ENCODE measurements at regions not wholly inside any gene's neighbourhood (a gene's known extent, or its start where the extent isn't known, plus 50 kb on each side); places are given as distances from the start of the nearest gene placed in this dataset.

DNA sequence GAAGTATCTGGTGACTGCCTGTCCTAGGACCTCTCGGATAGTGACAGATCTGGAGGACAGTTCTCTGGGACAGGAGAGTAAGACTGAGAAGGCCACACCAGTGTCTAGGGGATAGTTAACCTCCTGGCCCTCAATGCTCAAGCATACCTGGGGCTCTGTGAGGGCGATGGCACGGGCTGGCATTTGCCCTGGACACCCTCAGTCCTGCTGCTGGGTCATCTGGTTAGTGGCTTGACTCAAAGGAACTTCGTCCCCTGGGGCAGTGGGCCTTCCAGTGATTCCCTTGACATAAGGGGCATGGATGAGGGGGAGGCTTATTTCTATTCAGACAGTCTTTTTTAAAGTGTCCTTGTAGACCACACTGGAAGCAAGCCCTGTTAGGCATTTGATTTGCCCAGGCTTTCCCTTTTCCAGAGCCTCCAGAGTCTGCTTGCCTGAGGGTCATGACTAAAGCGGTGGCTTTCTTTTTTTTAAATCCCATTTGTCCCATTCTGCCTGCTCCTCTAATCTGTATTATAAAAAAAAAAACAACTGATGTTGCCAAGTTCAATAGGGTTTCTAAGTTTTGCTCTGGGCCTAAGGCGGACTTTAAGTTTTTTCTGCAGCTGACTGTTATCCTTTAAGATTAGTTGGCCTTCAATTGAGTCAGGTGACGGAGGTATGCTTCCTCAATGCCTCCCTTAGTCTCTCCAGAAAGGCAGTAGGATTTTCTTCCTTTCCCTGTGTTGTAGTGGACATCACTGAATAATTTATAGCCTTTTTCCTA is 2083.5 kb upstream of the C9orf72 start:
- Mint-ChIP-seq H3K27ac (no peak overlapping the region), H3K9me3 (peaks cover 10% of the 10 kb centered on the region), H3K36me3 (ENCODE audit: low read depth) (no peaks in the 10 kb centered on the region), H3K27me3 (no peaks in the 10 kb centered on the region), H3K4me3 (no peak overlapping the region), H3K4me1 (ENCODE audit: low read depth) (no peaks in the 10 kb centered on the region)
- DNase-seq = no peak

DNA sequence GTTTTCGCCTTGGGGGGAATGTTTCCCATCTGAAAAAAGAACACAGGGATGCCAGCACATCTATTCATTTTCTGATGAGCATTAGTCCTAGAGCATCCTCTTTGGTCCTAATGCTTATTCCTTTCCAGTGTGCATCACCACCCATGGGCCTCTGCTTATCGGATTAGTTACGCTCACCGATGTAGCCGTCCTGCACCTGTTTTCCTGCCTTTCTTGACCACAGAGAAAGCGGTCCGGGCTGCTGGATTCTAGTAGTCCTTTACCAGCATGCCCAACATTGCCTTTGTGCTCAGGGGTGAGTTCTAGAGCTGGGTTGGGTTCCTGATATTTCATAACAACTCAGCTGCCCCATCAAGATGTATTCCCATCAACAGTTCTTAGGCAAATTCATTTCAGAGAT is 2084.5 kb upstream of the C9orf72 start:
- no peak overlapping the region for H3K4me3 Mint-ChIP-seq
- DNase-seq = no peak
- H3K27ac Mint-ChIP-seq = no peak overlapping the region
- peaks cover 10% of the 10 kb centered on the region for H3K9me3 Mint-ChIP-seq
- H3K4me1 Mint-ChIP-seq (ENCODE audit: low read depth) = no peaks in the 10 kb centered on the region
- no peaks in the 10 kb centered on the region for H3K27me3 Mint-ChIP-seq
- H3K36me3 Mint-ChIP-seq (ENCODE audit: low read depth) = no peaks in the 10 kb centered on the region

DNA sequence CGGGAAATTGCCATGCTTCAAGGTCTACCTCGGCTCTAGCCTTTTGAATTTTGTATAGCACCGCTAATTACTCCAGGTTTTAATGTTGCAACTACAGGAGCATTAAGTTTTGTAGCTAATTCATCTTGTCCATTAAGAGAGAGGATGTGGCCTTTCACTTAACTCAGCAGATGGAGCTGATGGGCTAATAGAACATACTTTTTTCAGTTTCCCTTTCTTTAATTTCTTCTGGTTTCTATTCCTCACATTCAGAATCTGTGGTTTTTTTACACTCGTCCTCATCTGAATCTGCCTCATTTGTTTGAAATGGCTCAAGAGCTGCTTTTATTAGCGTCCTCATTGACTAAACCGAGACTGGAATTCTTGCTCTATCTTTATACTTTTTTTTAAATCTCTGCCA is 2085.7 kb upstream of the C9orf72 start:
- no peaks in the 10 kb centered on the region for H3K36me3 Mint-ChIP-seq (ENCODE audit: low read depth)
- no peak overlapping the region for H3K4me3 Mint-ChIP-seq
- no peak overlapping the region for H3K27ac Mint-ChIP-seq
- DNase-seq = no peak
- H3K9me3 Mint-ChIP-seq = peaks cover 10% of the 10 kb centered on the region
- H3K27me3 Mint-ChIP-seq = no peaks in the 10 kb centered on the region
- H3K4me1 Mint-ChIP-seq (ENCODE audit: low read depth) = no peaks in the 10 kb centered on the region

DNA sequence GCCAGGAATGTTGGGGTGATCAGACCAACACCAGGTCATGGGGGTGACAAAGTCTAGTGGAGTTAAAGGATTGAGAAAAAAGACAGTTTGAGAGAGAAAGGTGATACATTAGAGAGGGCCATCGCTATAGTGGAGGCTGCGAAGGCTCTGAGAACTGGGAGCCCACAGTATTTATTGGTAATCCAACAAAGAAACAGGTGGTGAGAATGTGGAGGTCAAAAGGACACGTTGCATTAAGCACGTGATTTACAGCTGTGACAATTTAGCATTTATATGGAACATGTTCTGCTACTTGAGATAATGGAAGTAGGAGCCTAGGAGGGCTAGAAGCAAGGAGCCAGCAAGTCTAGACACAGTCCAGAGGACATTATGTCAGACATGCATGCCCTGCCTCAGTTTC is 2086.5 kb upstream of the C9orf72 start:
- Mint-ChIP-seq H3K27me3 (no peaks in the 10 kb centered on the region), H3K4me3 (no peak overlapping the region), H3K4me1 (ENCODE audit: low read depth) (no peaks in the 10 kb centered on the region), H3K36me3 (ENCODE audit: low read depth) (no peaks in the 10 kb centered on the region), H3K27ac (no peak overlapping the region), H3K9me3 (peaks cover 12% of the 10 kb centered on the region)
- no peak for DNase-seq

DNA sequence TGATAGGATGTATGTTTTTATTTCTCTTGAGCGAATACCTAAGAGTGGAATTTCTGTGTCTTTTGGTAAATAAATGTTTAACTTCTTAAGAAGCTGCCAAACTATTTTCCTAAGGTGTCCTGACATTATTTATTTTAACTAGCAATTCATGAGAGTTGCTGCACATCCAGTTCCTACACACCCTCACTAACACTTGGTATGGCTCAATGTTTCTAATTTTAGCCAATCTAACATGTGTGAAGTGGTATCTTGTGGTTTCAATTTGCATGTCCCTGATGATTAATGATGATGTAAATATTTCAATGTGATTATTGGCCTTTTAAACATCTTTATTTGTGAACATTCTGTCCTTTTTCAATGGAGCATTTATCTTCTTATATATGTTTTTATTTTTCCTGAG is 2095.5 kb upstream of the C9orf72 start:
- Mint-ChIP-seq H3K36me3 (ENCODE audit: low read depth) (no peaks in the 10 kb centered on the region), H3K4me3 (no peak overlapping the region), H3K27ac (no peak overlapping the region), H3K27me3 (no peaks in the 10 kb centered on the region), H3K9me3 (peaks cover 6% of the 10 kb centered on the region), H3K4me1 (ENCODE audit: low read depth) (no peaks in the 10 kb centered on the region)
- no peak for DNase-seq

DNA sequence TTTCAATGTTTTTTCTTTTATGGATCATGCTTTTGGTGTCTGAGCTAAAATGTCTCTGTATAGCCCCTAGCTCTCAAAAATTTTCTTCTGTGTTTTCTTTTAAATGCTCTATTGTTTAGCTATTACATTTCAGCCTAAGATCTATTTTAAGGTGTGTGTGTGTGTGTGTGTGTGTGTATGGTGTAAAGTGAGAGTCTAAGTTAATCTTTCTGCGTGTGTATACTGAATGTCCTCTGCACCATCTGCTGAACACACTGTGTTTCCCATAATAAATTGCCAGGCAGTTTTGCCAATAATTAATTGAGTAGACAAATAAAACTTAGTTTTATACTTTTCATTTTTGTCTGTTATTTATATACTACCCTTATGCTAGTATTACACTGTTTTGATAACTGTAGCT is 2096.3 kb upstream of the C9orf72 start:
- DNase-seq = no peak
- Mint-ChIP-seq H3K9me3 (peaks cover 4% of the 10 kb centered on the region), H3K4me1 (ENCODE audit: low read depth) (no peaks in the 10 kb centered on the region), H3K27ac (no peak overlapping the region), H3K4me3 (no peak overlapping the region), H3K27me3 (no peaks in the 10 kb centered on the region), H3K36me3 (ENCODE audit: low read depth) (no peaks in the 10 kb centered on the region)

DNA sequence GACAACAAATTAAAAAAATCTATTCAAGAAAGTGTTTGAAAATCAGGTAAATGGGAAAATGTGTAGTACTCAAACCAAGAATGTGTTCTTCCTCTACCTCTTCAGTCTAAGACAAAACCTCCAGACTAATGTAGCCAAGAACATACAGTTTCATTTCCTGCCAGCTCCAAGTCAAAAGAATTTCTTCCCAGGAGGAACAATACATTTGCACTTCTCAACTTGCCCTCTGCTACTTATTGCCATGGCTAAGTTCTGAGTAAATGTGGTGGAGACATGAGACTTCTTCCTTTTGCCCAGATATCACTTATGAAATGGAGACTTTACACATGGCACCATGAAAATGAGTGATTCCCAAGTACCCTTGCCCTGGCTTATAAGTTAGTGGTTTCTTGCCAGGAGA is 2112.2 kb upstream of the C9orf72 start:
- Mint-ChIP-seq H3K27me3 (no peaks in the 10 kb centered on the region), H3K4me1 (ENCODE audit: low read depth) (no peaks in the 10 kb centered on the region), H3K27ac (no peak overlapping the region), H3K4me3 (no peak overlapping the region), H3K9me3 (peaks cover 12% of the 10 kb centered on the region), H3K36me3 (ENCODE audit: low read depth) (no peaks in the 10 kb centered on the region)
- no peak for DNase-seq

DNA sequence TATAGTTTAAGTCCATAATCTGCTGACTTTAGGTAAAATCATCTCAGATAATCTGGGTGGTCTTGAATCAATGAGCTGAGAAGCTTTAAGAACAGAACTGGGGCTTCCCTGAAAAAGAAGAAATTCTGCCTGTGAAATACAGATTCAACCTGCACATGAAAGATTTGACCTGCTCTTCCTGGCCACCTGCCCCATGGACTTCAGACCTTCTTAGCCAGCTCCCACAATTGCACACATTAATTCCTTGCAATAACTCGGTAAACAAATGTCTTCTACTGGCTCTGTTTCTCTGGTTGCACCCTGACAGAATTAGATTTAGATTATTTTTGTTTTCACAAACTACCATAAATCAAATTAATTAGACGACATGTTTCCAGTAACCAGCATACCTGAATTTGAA is 2117.9 kb upstream of the C9orf72 start:
- Mint-ChIP-seq H3K4me1 (ENCODE audit: low read depth) (no peaks in the 10 kb centered on the region), H3K27me3 (no peaks in the 10 kb centered on the region), H3K9me3 (peaks cover 12% of the 10 kb centered on the region), H3K27ac (no peak overlapping the region), H3K36me3 (ENCODE audit: low read depth) (no peaks in the 10 kb centered on the region), H3K4me3 (no peak overlapping the region)
- DNase-seq = no peak

DNA sequence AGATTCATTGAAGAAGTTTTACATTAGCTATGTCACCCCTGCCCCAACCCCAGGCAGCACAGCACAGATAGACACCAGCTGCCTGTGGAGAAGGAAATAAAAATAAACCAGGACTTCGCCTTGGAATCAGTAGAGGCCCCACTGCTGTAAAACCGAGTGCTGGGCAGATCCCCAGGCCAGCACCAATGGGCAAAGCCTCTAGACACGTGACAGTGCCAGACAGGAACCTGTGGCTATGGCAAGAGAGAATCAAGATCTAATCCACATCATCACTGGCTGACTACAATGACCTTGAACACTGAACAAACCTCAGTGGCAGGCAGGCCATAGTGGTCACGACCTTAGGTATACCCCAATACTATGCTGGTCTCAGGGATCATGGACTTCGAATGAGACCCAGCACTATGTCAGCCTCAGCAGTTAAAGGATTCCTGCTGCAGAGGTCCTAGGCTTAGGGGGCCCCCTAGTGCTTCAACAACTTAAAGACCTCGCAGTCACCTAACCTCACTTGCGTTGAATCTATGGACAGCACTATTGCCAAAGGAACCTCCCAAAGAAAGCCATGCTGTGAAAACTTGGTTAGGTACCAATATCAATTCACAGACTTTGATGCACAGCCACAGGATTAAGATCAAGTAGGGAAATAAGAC is 2118.6 kb upstream of the C9orf72 start:
- H3K27ac Mint-ChIP-seq = no peak overlapping the region
- H3K36me3 Mint-ChIP-seq (ENCODE audit: low read depth) = no peaks in the 10 kb centered on the region
- no peaks in the 10 kb centered on the region for H3K27me3 Mint-ChIP-seq
- H3K4me1 Mint-ChIP-seq (ENCODE audit: low read depth) = no peaks in the 10 kb centered on the region
- no peak for DNase-seq
- H3K9me3 Mint-ChIP-seq = peaks cover 12% of the 10 kb centered on the region
- no peak overlapping the region for H3K4me3 Mint-ChIP-seq

DNA sequence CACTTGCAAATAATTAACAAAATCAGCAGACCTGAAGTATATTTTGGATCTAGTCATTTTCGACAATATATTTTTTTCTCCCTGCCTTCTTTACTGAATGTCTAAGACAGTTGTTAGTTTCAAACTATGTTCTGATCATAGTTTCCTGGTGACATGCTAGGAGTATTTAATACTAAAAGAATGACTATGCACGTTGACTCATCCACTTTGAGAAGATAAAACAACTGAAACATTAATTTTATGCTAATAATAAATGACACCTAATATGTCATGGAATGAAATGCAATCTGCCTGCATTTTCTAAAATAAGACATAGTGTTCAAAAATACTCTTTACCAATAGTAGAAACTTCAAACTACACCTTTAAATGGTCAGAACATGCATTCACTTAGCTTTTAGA is 2123.7 kb upstream of the C9orf72 start:
- H3K9me3 Mint-ChIP-seq = peaks cover 9% of the 10 kb centered on the region
- no peak for DNase-seq

DNA sequence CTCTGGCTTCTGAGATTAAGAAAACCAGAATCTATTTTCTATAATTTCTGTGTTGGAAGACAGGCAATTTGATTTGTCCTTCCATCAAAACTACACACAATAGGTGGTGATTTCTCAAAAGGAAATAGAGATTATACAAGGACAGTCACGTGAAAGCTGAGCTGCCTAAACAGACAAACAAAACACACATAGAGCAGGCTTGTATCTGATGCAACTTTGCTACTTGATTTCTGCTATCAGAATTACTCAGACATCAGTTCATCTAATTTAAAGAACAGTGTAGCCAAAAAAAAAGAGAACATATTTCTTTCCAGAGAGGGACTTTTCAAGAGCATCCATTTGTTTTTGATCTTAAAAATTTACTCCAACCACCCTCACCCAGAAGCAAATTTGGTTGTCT is 2128.3 kb upstream of the C9orf72 start:
- Mint-ChIP-seq H3K4me3 (no peak overlapping the region), H3K4me1 (ENCODE audit: low read depth) (no peaks in the 10 kb centered on the region), H3K9me3 (no peaks in the 10 kb centered on the region), H3K27ac (no peak overlapping the region), H3K36me3 (ENCODE audit: low read depth) (no peaks in the 10 kb centered on the region), H3K27me3 (no peaks in the 10 kb centered on the region)
- DNase-seq = no peak

More for the DNA sequence above, 2123.7 kb upstream of the C9orf72 start:
- no peak overlapping the region for H3K27ac Mint-ChIP-seq
- no peaks in the 10 kb centered on the region for H3K4me1 Mint-ChIP-seq (ENCODE audit: low read depth)
- no peaks in the 10 kb centered on the region for H3K36me3 Mint-ChIP-seq (ENCODE audit: low read depth)
- H3K4me3 Mint-ChIP-seq = no peak overlapping the region
- H3K27me3 Mint-ChIP-seq = no peaks in the 10 kb centered on the region

DNA sequence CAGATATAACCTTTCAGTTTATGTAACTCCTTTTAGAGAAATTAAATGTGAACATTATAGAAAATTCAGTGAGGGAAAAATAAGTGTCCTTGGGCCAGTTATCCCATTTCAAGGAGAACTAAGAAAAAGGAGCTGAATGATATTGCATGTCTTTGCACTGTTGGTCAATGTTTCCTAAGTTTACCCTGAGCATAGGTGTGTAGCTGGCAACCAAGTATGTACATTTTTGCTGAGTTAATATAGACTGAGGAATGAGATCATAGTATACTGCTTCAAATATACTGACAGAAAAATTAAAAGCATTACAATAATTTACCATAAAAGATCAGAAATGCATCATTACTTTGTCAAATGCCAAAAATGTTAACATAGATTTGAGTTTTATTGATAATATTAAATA is 2128.7 kb upstream of the C9orf72 start:
- no peaks in the 10 kb centered on the region for H3K4me1 Mint-ChIP-seq (ENCODE audit: low read depth)
- no peak for DNase-seq
- H3K9me3 Mint-ChIP-seq = no peaks in the 10 kb centered on the region
- no peak overlapping the region for H3K4me3 Mint-ChIP-seq
- H3K36me3 Mint-ChIP-seq (ENCODE audit: low read depth) = no peaks in the 10 kb centered on the region
- H3K27me3 Mint-ChIP-seq = no peaks in the 10 kb centered on the region
- no peak overlapping the region for H3K27ac Mint-ChIP-seq

DNA sequence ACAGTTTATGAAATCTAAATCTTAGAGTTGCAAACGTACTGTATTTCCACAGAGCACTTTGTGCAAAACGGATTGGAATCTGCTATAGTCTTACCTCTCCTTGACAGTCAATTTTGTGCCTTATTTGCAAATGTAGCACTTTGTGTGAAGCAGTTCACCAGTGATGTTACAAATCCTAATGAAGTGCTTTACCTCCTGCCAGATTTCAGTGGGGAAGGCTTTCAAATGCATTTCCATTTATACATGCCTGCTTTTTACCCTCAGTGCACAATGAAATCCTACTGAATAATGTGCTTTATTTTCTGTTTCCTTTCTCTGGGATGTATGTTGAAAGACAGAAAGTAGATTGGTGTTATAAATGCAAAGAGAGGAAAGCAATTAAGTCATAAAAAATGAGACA is 2141.6 kb upstream of the C9orf72 start:
- Mint-ChIP-seq H3K27me3 (no peaks in the 10 kb centered on the region), H3K36me3 (ENCODE audit: low read depth) (no peaks in the 10 kb centered on the region), H3K9me3 (peaks cover 3% of the 10 kb centered on the region), H3K4me1 (ENCODE audit: low read depth) (no peaks in the 10 kb centered on the region), H3K27ac (no peak overlapping the region), H3K4me3 (no peak overlapping the region)
- DNase-seq = no peak

DNA sequence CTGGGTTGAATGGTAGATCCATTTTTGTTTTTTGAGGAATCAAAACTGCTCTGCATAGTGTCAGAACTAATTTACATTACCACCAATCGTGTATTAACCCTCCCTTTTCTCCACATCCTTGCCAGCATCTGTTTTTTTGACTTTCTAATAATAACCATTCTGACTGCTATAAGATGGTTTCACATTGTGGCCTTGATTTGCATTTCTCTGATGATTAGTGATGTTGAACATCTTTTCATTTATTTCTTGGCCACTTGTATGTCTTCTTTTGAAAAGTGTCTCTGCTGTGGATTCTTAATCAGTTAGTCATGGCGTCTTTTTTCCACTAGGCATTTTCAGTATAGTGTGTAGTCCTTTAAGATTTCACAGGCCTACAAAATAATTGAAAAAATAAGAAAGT is 2144.3 kb upstream of the C9orf72 start:
- Mint-ChIP-seq H3K4me3 (no peak overlapping the region), H3K4me1 (ENCODE audit: low read depth) (no peaks in the 10 kb centered on the region), H3K27me3 (no peaks in the 10 kb centered on the region), H3K27ac (no peak overlapping the region), H3K9me3 (peaks cover 3% of the 10 kb centered on the region), H3K36me3 (ENCODE audit: low read depth) (no peaks in the 10 kb centered on the region)
- DNase-seq = no peak

DNA sequence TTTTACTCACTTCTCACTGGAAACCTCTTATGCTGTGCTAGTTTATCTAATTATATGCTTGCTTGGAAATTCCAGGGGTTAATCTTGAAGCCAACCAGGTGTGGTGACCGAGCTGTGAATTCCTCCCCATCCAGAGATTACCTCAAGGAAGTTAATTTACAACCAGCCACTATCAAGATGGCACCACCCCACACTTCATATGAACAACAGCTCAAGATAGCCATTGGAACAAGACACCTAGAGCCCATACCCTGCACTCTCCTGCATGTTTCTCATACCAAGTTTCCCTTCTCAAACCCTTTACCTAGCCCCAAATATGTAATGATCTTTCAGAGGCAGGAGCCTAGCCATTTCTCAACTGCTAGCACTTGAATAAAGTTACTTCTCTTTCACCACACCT is 2156.9 kb upstream of the C9orf72 start:
- Mint-ChIP-seq H3K27ac (no peak overlapping the region), H3K9me3 (peaks cover 6% of the 10 kb centered on the region), H3K36me3 (ENCODE audit: low read depth) (no peaks in the 10 kb centered on the region), H3K4me1 (ENCODE audit: low read depth) (no peaks in the 10 kb centered on the region), H3K4me3 (no peak overlapping the region), H3K27me3 (no peaks in the 10 kb centered on the region)
- DNase-seq = no peak

Data from activated T-cell treated with anti-CD3 and anti-CD28 coated beads, Interleukin-2, amount 50 U/mL, for 24 hours (primary cell).